Epidermal melanocyte (primary cell): ENCODE measurements at regions not wholly inside any gene's neighbourhood (a gene's known extent, or its start where the extent isn't known, plus 50 kb on each side); places are given as distances from the start of the nearest gene placed in this dataset.
A peak's percentile ranks its signal among the peaks of the same experiment; 100 is the strongest.
"Not testable (repeated sequence)": the region's sequence is repeated elsewhere in the genome, so short reads cannot be mapped to it uniquely, and the experiment has no call there.

ENCODE experiments used
- DNase-seq: peaks from one replicate; pipeline ENCODE4 v3.0.0; 2011; ENCODE audit warnings: low spot score; ENCODE audit not compliant: insufficient read length

- DNase-seq: no peak
Measured at GRCh38 chr6:866316-866715, 173.4 kb upstream of the EXOC2 start.

GRCh38 chr6:865846-866245, 172.9 kb upstream of the EXOC2 start:
- no peak for DNase-seq

GRCh38 chr6:863831-864230, 170.9 kb upstream of the EXOC2 start:
- DNase-seq: no peak

- not testable (repeated sequence) for DNase-seq
Measured at GRCh38 chr6:863127-863526, 170.2 kb upstream of the EXOC2 start.

GRCh38 chr6:859936-860335, 167.0 kb upstream of the EXOC2 start:
- DNase-seq: no peak

- peak; percentile 31 for DNase-seq
Measured at GRCh38 chr6:854406-855118, 161.6 kb upstream of the EXOC2 start.

GRCh38 chr6:852216-852615, 159.3 kb upstream of the EXOC2 start:
- not testable (repeated sequence) for DNase-seq

- no peak for DNase-seq
Measured at GRCh38 chr6:849075-849506, 156.2 kb upstream of the EXOC2 start.

GRCh38 chr6:845566-845965, 152.6 kb upstream of the EXOC2 start:
- DNase-seq: no peak

GRCh38 chr6:845101-845500, 152.2 kb upstream of the EXOC2 start:
- DNase-seq: no peak

GRCh38 chr6:842141-842540, 149.2 kb upstream of the EXOC2 start:
- DNase-seq: no peak

GRCh38 chr6:841569-841968, 148.6 kb upstream of the EXOC2 start:
- no peak for DNase-seq

- no peak for DNase-seq
Measured at GRCh38 chr6:839201-839600, 146.3 kb upstream of the EXOC2 start.

- no peak for DNase-seq
Measured at GRCh38 chr6:837380-837779, 144.4 kb upstream of the EXOC2 start.

- DNase-seq: no peak
Measured at GRCh38 chr6:836276-836853, 143.4 kb upstream of the EXOC2 start.

GRCh38 chr6:835476-836160, 142.7 kb upstream of the EXOC2 start:
- no peak for DNase-seq

GRCh38 chr6:834866-835265, 141.9 kb upstream of the EXOC2 start:
- DNase-seq: no peak

GRCh38 chr6:834190-834589, 141.3 kb upstream of the EXOC2 start:
- no peak for DNase-seq

GRCh38 chr6:832804-833203, 139.9 kb upstream of the EXOC2 start:
- DNase-seq: not testable (repeated sequence)

GRCh38 chr6:830667-831327, 137.9 kb upstream of the EXOC2 start:
- no peak for DNase-seq

- DNase-seq: no peak
Measured at GRCh38 chr6:829656-830055, 136.7 kb upstream of the EXOC2 start.

- DNase-seq: no peak
Measured at GRCh38 chr6:827431-827830, 134.5 kb upstream of the EXOC2 start.
